IMR-90 (cell line): ENCODE measurements at regions not wholly inside any gene's neighbourhood (a gene's known extent, or its start where the extent isn't known, plus 50 kb on each side); places are given as distances from the start of the nearest gene placed in this dataset.

Experiments used
- ATAC-seq: fragments of 200-7000 bp; cut with Tn5 transposase; 2 replicates; pipeline ENCODE4 v1.9.1; 2020; ENCODE audit warnings: low read depth, mild to moderate bottlenecking, moderate library complexity
- BruUV-seq: library from RNA; stranded (reverse); fragments of 400-500 nt; replicated peaks from 2 replicates; lab custom pipeline; 2021; lab: Mats Ljungman, UMichigan
- CTCF ChIA-PET: fragments of 300-600 bp; formaldehyde crosslinking; extraction: SDS; loops from one replicate; lab custom pipeline; 2021; ENCODE audit warnings: antibody characterized with exemption; lab: Yijun Ruan, JAX
- POLR2A ChIA-PET: fragments of 300-600 bp; sonication (Branson Sonifier 250); formaldehyde crosslinking; loops from one replicate; lab custom pipeline; 2022; ENCODE audit warnings: antibody characterized with exemption; ENCODE audit not compliant: unreplicated experiment; lab: Charles Lee
- DNase-seq: peaks from one replicate; pipeline ENCODE4 v3.0.0; 2013
- H2AFZ ChIP-seq: replicated peaks from 2 replicates; pipeline ENCODE3; 2013; ENCODE audit warnings: low read length, mild to moderate bottlenecking; ENCODE audit not compliant: poor library complexity
- H2AK5ac ChIP-seq: 2 replicates; pipeline ENCODE4 v1.6.1; 2013; ENCODE audit warnings: low read depth, low read length, inconsistent platforms
- H2AK9ac ChIP-seq: replicated peaks from 2 replicates; pipeline ENCODE3; 2013; ENCODE audit warnings: mild to moderate bottlenecking, low read depth, low read length, moderate library complexity; ENCODE audit not compliant: poor library complexity
- H2BK120ac ChIP-seq: 2 replicates; pipeline ENCODE4 v1.6.1; 2013; ENCODE audit warnings: low read depth, low read length, inconsistent platforms
- H2BK15ac ChIP-seq: 3 replicates; pipeline ENCODE4 v1.6.1; 2013; ENCODE audit warnings: low read depth, low read length, inconsistent platforms
- H2BK20ac ChIP-seq: 2 replicates; pipeline ENCODE4 v1.6.1; 2013; ENCODE audit warnings: low read depth, mild to moderate bottlenecking, inconsistent platforms, low read length, moderate library complexity
- H2BK5ac ChIP-seq: 2 replicates; pipeline ENCODE4 v1.6.1; 2013; ENCODE audit warnings: mild to moderate bottlenecking, low read depth, low read length, inconsistent platforms; ENCODE audit not compliant: poor library complexity, severe bottlenecking
- H3K14ac ChIP-seq: replicated peaks from 2 replicates; pipeline ENCODE4 v1.6.1; 2013; ENCODE audit warnings: low read depth, low read length, inconsistent platforms
- H3K18ac ChIP-seq: 2 replicates; pipeline ENCODE4 v1.6.1; 2013; ENCODE audit warnings: low read depth, low read length, control low read depth
- H3K23ac ChIP-seq: 2 replicates; pipeline ENCODE4 v1.6.1; 2013; ENCODE audit warnings: low read depth, low read length, inconsistent platforms
- H3K27ac ChIP-seq: 2 replicates; pipeline ENCODE4 v1.5.1; 2013; ENCODE audit warnings: mild to moderate bottlenecking, control low read depth, low read length; ENCODE audit not compliant: insufficient read depth
- H3K27me3 ChIP-seq: 2 replicates; pipeline ENCODE4 v1.6.1; 2013; ENCODE audit warnings: low read length; ENCODE audit not compliant: control insufficient read depth, insufficient read depth
- H3K36me3 ChIP-seq: 2 replicates; pipeline ENCODE4 v1.6.1; 2013; ENCODE audit warnings: low read length, mixed read lengths; ENCODE audit not compliant: control insufficient read depth, insufficient read depth
- H3K4ac ChIP-seq: 2 replicates; pipeline ENCODE4 v1.6.1; 2013; ENCODE audit warnings: low read depth, low read length, inconsistent platforms
- H3K4me1 ChIP-seq: 2 replicates; pipeline ENCODE4 v1.6.1; 2013; ENCODE audit warnings: low read length, mixed read lengths; ENCODE audit not compliant: control insufficient read depth, insufficient read depth
- H3K4me2 ChIP-seq: 2 replicates; pipeline ENCODE4 v1.6.1; 2013; ENCODE audit warnings: low read depth, mild to moderate bottlenecking, control low read depth, low read length, moderate library complexity
- H3K4me3 ChIP-seq: 2 replicates; pipeline ENCODE4 v1.5.1; 2013; ENCODE audit warnings: low read depth, mild to moderate bottlenecking, control low read depth, low read length, moderate library complexity; ENCODE audit not compliant: insufficient read depth
- H3K56ac ChIP-seq: 2 replicates; pipeline ENCODE4 v1.6.1; 2013; ENCODE audit warnings: low read length, inconsistent platforms; ENCODE audit not compliant: insufficient read depth; ENCODE audit errors: extremely low read depth
- H3K79me1 ChIP-seq, 2 experiments: 2 replicates each; pipeline ENCODE4 v1.6.1; 2013; ENCODE audit warnings: low read length in 2 of 2, inconsistent platforms in 1 of 2, low read depth in 1 of 2
- H3K9ac ChIP-seq: 2 replicates; pipeline ENCODE4 v1.6.1; 2013; ENCODE audit warnings: low read depth, low read length, control low read depth
- H3K9me1 ChIP-seq: 2 replicates; pipeline ENCODE4 v1.6.1; 2013; ENCODE audit warnings: low read length, inconsistent platforms; ENCODE audit not compliant: insufficient read depth
- H3K9me3 ChIP-seq: 2 replicates; pipeline ENCODE4 v1.6.1; 2013; ENCODE audit warnings: low read length; ENCODE audit not compliant: control insufficient read depth, insufficient read depth
- H4K20me1 ChIP-seq: 2 replicates; pipeline ENCODE4 v1.6.1; 2013; ENCODE audit warnings: low read length, inconsistent platforms; ENCODE audit not compliant: insufficient read depth
- H4K5ac ChIP-seq: 2 replicates; pipeline ENCODE4 v1.6.1; 2013; ENCODE audit warnings: mild to moderate bottlenecking, low read depth, low read length, control low read depth
- H4K8ac ChIP-seq, 2 experiments: 2 replicates each; pipeline ENCODE4 v1.6.1; 2013; ENCODE audit warnings: low read depth in 2 of 2, low read length in 2 of 2, control low read depth in 1 of 2, inconsistent platforms in 1 of 2
- H4K91ac ChIP-seq: 2 replicates; pipeline ENCODE4 v1.6.1; 2013; ENCODE audit warnings: low read depth, low read length, inconsistent platforms; ENCODE audit not compliant: insufficient read depth
- BHLHE40 ChIP-seq: fragments of 150-350 bp; IDR thresholded peaks from 2 replicates; pipeline ENCODE4 v1.6.1; 2016; ENCODE audit warnings: mild to moderate bottlenecking, low read depth, low read length
- CEBPB ChIP-seq: IDR thresholded peaks from 2 replicates; pipeline ENCODE4 v1.6.1; 2012; ENCODE audit warnings: low read depth, low read length, improper control_type of control experiment
- CHD1 ChIP-seq: IDR thresholded peaks from 2 replicates; pipeline ENCODE4 v1.6.1; 2012; ENCODE audit warnings: low read depth, low read length, improper control_type of control experiment
- CTCF ChIP-seq: conservative IDR thresholded peaks from 2 replicates; pipeline ENCODE4 v1.5.1; 2012; ENCODE audit warnings: mild to moderate bottlenecking, low read depth, low read length, improper control_type of control experiment
- FOS ChIP-seq: fragments of 150-350 bp; IDR thresholded peaks from 2 replicates; pipeline ENCODE4 v1.6.1; 2016; ENCODE audit warnings: low read depth, low read length
- MAFK ChIP-seq: IDR thresholded peaks from 2 replicates; pipeline ENCODE4 v1.6.1; 2012; ENCODE audit warnings: low read depth, low read length, improper control_type of control experiment
- MAZ ChIP-seq: IDR thresholded peaks from 2 replicates; pipeline ENCODE4 v1.6.1; 2012; ENCODE audit warnings: low read depth, mild to moderate bottlenecking, low read length, improper control_type of control experiment, moderate library complexity, borderline replicate concordance
- MXI1 ChIP-seq: IDR thresholded peaks from 2 replicates; pipeline ENCODE4 v1.6.1; 2012; ENCODE audit warnings: low read depth, mild to moderate bottlenecking, low read length, moderate library complexity, borderline replicate concordance
- NFE2L2 ChIP-seq: fragments of 150-350 bp; IDR thresholded peaks from 2 replicates; pipeline ENCODE4 v1.6.1; 2016; ENCODE audit warnings: low read depth, mild to moderate bottlenecking, low read length
- POLR2A ChIP-seq: IDR thresholded peaks from 2 replicates; pipeline ENCODE4 v1.6.1; 2012; ENCODE audit warnings: mild to moderate bottlenecking, low read depth, low read length
- RAD21 ChIP-seq: IDR thresholded peaks from 2 replicates; pipeline ENCODE4 v1.6.1; 2012; ENCODE audit warnings: low read length, improper control_type of control experiment
- RCOR1 ChIP-seq: IDR thresholded peaks from 2 replicates; pipeline ENCODE4 v1.6.1; 2012; ENCODE audit warnings: mild to moderate bottlenecking, low read length, improper control_type of control experiment; ENCODE audit not compliant: insufficient replicate concordance
- RFX5 ChIP-seq: IDR thresholded peaks from 2 replicates; pipeline ENCODE4 v1.8.0; 2012; ENCODE audit warnings: low read depth, mild to moderate bottlenecking, low read length, moderate library complexity
- SMC3 ChIP-seq: fragments of 150-350 bp; IDR thresholded peaks from 2 replicates; pipeline ENCODE4 v1.6.1; 2016; ENCODE audit warnings: low read depth, mild to moderate bottlenecking, antibody characterized with exemption, low read length, moderate library complexity
- USF2 ChIP-seq: fragments of 150-350 bp; IDR thresholded peaks from 2 replicates; pipeline ENCODE4 v1.6.1; 2017; ENCODE audit warnings: mild to moderate bottlenecking, antibody characterized with exemption, low read length, low read depth
- WGBS, 2 experiments: methylation state at CpG; one replicate each; pipeline versions ENCODE4 v1.1.5 to v1.1.7; 2013; ENCODE audit warnings: missing lambda C conversion rate in 2 of 2; ENCODE audit not compliant: insufficient read length in 1 of 2; ENCODE audit errors: extremely low coverage in 2 of 2; 5-methylcytosine and 5-hydroxymethylcytosine counted together
- dilution Hi-C: fragments of 300-500 bp; cut with HindIII; formaldehyde crosslinking; loops from one replicate; pipeline ENCODE4 v1.14.3; 2018; ENCODE audit warnings: low sequenced_read_pairs; ENCODE audit not compliant: unreplicated experiment
- in situ Hi-C: fragments of 300-500 bp; cut with MboI; formaldehyde crosslinking; loops from 3 replicates; pipeline ENCODE4 v1.14.3; 2019; ENCODE audit warnings: low sequenced_read_pairs, inconsistent platforms, mixed read lengths
- intact Hi-C: fragments of 100-400 bp; cut with micrococcal nuclease; formaldehyde crosslinking; loops from 2 replicates; pipeline ENCODE4 v1.10.0; 2022
- TF ChIP-seq, protein P1 (sequence below): fragments of 150-350 bp; IDR thresholded peaks from 2 replicates; pipeline ENCODE4 v1.6.1; 2016; ENCODE audit warnings: low read depth, mild to moderate bottlenecking, low read length, moderate library complexity, borderline replicate concordance

- Histone ChIP-seq H2BK5ac (no peak overlapping the region), H2AK5ac (no peak overlapping the region), H3K23ac (no peak overlapping the region), H3K27ac (no peak overlapping the region), H4K20me1 (no peaks in the 10 kb centered on the region), H3K14ac (no peak overlapping the region), H3K4me3 (no peak overlapping the region), H3K27me3 (peaks cover 3% of the 10 kb centered on the region), H2BK120ac (no peak overlapping the region), H2AFZ (no peak overlapping the region), H3K9me3 (peaks cover 3% of the 10 kb centered on the region; the same call in 1 of the 2 replicates), H2BK20ac (no peak overlapping the region), H3K18ac (no peak overlapping the region), H3K79me1 (no peaks in the 10 kb centered on the region), H4K5ac (no peak overlapping the region), H3K9me1 (no peaks in the 10 kb centered on the region; the same call in 1 of the 2 replicates), H3K36me3 (no peaks in the 10 kb centered on the region), H2AK9ac (no peak overlapping the region), H3K9ac (no peak overlapping the region), H4K8ac (no peak overlapping the region), H4K91ac (no peak overlapping the region), H3K4ac (no peak overlapping the region), H2BK15ac (no peak overlapping the region), H3K4me1 (no peaks in the 10 kb centered on the region), H3K4me2 (no peak overlapping the region), H3K56ac (no peak overlapping the region)
- intact Hi-C loops: no loop called here
- ChIA-PET CTCF (no interaction called here), POLR2A (no interaction called here)
- TF ChIP-seq RAD21: no peak
- TF ChIP-seq USF2: no peak
- TF ChIP-seq CEBPB: no peak
- no peak for TF ChIP-seq MAFK
- no peak for TF ChIP-seq POLR2A
- no peak for TF ChIP-seq FOS
- TF ChIP-seq NFE2L2: no peak
- TF ChIP-seq, protein P1, sequence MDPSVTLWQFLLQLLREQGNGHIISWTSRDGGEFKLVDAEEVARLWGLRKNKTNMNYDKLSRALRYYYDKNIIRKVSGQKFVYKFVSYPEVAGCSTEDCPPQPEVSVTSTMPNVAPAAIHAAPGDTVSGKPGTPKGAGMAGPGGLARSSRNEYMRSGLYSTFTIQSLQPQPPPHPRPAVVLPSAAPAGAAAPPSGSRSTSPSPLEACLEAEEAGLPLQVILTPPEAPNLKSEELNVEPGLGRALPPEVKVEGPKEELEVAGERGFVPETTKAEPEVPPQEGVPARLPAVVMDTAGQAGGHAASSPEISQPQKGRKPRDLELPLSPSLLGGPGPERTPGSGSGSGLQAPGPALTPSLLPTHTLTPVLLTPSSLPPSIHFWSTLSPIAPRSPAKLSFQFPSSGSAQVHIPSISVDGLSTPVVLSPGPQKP: no peak
- no peak for TF ChIP-seq MAZ
- TF ChIP-seq MXI1: no peak
- no peak for TF ChIP-seq CHD1
- no peak for TF ChIP-seq RCOR1
- no peak for TF ChIP-seq BHLHE40
- TF ChIP-seq SMC3: no peak
- no peak for TF ChIP-seq RFX5
- TF ChIP-seq CTCF: no peak
- dilution Hi-C loops: no loop called here
- no TSS peak for BruUV-seq
- in situ Hi-C loops: no loop called here
- no peak for ATAC-seq
- 81% methylated on average over 7 of the region's 12 CpGs; no CpG with 5 or more reads in 1 of the 2 experiments for WGBS, 2 experiments
- DNase-seq: no peak
These were observed 59.3 kb upstream of the MAP4K4 start for GRCh38 chr2:101638181-101638711.
